ENCODE measurements at regions not wholly inside any gene's neighbourhood (a gene's known extent, or its start where the extent isn't known, plus 50 kb on each side); places are given as distances from the start of the nearest gene placed in this dataset.

DNA sequence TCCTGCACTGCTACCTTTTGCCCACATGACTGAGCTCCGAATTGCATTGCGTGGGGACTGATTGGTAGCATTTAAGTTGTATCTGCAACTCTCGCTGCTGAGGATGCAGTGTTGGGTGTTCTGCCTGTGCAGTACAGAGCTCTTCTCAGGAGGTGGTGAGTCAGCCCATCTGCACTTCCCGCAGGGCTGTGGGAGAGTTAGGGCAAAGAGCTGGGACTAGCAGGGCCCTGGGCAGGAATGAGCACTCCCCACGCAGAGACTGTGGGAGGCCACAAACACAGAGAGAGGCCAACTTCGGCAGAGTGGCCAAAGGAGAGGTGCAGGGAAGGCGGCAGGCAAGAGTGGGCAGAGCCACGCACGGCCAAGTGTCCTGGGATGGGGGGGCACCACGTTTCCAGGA is 244.7 kb downstream of the SIPA1L2 start:
- ATAC-seq (no peak), DNase-seq (ENCODE audit: low spot score) (no peak)
- ChIA-PET CTCF (no interaction called here), POLR2A (no interaction called here)
- Mint-ChIP-seq H3K27ac (no peak overlapping the region), H3K9me3 (no peaks in the 10 kb centered on the region), H3K27me3 (ENCODE audit: low read depth) (peaks cover 11% of the 10 kb centered on the region), H3K4me1 (peaks cover 11% of the 10 kb centered on the region), H3K36me3 (no peaks in the 10 kb centered on the region), H3K4me3 (no peak overlapping the region)
- TF ChIP-seq, protein P1, sequence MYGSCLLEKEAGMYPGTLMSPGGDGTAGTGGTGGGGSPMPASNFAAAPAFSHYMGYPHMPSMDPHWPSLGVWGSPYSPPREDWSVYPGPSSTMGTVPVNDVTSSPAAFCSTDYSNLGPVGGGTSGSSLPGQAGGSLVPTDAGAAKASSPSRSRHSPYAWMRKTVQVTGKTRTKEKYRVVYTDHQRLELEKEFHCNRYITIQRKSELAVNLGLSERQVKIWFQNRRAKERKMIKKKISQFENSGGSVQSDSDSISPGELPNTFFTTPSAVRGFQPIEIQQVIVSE (CRISPR knock-in tag; IDR thresholded peaks at IDR 0.05; ENCODE audit: borderline replicate concordance), result no peak
- TF ChIP-seq SMAD4 (CRISPR knock-in tag; IDR thresholded peaks at IDR 0.05), result no peak
- TF ChIP-seq, protein P2, sequence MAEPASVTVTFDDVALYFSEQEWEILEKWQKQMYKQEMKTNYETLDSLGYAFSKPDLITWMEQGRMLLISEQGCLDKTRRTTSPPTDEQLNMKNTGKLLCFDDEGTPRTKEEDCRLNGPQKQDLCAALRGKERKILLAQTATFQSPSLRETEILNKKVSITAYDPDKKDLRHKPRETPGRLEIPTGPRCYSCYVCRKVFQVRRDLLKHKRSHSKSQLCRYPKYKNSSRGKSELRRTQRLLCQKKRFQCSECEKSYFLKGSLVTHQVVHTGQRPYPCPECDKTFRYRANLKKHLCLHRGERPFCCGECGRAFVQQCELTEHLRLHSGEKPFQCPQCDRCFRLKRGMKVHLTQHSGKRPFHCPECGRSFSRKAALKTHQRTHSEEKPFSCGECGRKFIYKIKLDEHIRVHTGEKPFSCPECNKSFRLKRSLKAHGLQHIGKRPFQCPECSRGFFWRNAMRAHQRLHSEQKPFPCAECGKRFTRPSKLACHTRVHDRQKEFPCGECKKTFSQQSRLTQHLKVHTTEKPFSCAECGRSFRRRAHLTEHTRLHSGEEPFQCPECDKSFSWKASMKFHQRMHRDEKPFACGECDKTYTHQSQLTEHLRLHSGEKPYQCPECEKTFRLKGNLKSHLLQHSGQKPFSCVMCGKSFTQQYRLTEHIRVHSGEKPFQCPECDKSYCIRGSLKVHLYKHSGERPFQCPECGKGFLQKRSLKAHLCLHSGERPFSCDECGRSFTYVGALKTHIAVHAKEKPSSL (CRISPR knock-in tag; conservative IDR thresholded peaks at IDR 0.05), result no peak
- TF ChIP-seq GTF2I (CRISPR knock-in tag; conservative IDR thresholded peaks at IDR 0.05), result no peak
- TF ChIP-seq, protein P3, sequence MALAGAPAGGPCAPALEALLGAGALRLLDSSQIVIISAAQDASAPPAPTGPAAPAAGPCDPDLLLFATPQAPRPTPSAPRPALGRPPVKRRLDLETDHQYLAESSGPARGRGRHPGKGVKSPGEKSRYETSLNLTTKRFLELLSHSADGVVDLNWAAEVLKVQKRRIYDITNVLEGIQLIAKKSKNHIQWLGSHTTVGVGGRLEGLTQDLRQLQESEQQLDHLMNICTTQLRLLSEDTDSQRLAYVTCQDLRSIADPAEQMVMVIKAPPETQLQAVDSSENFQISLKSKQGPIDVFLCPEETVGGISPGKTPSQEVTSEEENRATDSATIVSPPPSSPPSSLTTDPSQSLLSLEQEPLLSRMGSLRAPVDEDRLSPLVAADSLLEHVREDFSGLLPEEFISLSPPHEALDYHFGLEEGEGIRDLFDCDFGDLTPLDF (CRISPR knock-in tag; IDR thresholded peaks at IDR 0.05), result no peak
- TF ChIP-seq, protein P4, sequence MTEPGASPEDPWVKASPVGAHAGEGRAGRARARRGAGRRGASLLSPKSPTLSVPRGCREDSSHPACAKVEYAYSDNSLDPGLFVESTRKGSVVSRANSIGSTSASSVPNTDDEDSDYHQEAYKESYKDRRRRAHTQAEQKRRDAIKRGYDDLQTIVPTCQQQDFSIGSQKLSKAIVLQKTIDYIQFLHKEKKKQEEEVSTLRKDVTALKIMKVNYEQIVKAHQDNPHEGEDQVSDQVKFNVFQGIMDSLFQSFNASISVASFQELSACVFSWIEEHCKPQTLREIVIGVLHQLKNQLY (CRISPR knock-in tag; IDR thresholded peaks at IDR 0.05), result no peak
- TF ChIP-seq NFATC4 (CRISPR knock-in tag; IDR thresholded peaks at IDR 0.05), result no peak
- TF ChIP-seq, protein P5, sequence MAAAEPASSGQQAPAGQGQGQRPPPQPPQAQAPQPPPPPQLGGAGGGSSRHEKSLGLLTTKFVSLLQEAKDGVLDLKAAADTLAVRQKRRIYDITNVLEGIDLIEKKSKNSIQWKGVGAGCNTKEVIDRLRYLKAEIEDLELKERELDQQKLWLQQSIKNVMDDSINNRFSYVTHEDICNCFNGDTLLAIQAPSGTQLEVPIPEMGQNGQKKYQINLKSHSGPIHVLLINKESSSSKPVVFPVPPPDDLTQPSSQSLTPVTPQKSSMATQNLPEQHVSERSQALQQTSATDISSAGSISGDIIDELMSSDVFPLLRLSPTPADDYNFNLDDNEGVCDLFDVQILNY (CRISPR knock-in tag; IDR thresholded peaks at IDR 0.05), result no peak
- no peak for TF ChIP-seq FOXJ3 (CRISPR knock-in tag; IDR thresholded peaks at IDR 0.05; ENCODE audit: borderline replicate concordance)
- no peak for TF ChIP-seq NR3C1 (CRISPR knock-in tag; conservative IDR thresholded peaks at IDR 0.05; ENCODE audit: low read depth)
- no peak for TF ChIP-seq JAZF1 (CRISPR knock-in tag; IDR thresholded peaks at IDR 0.05)
- TF ChIP-seq, protein P6, sequence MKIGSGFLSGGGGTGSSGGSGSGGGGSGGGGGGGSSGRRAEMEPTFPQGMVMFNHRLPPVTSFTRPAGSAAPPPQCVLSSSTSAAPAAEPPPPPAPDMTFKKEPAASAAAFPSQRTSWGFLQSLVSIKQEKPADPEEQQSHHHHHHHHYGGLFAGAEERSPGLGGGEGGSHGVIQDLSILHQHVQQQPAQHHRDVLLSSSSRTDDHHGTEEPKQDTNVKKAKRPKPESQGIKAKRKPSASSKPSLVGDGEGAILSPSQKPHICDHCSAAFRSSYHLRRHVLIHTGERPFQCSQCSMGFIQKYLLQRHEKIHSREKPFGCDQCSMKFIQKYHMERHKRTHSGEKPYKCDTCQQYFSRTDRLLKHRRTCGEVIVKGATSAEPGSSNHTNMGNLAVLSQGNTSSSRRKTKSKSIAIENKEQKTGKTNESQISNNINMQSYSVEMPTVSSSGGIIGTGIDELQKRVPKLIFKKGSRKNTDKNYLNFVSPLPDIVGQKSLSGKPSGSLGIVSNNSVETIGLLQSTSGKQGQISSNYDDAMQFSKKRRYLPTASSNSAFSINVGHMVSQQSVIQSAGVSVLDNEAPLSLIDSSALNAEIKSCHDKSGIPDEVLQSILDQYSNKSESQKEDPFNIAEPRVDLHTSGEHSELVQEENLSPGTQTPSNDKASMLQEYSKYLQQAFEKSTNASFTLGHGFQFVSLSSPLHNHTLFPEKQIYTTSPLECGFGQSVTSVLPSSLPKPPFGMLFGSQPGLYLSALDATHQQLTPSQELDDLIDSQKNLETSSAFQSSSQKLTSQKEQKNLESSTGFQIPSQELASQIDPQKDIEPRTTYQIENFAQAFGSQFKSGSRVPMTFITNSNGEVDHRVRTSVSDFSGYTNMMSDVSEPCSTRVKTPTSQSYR (CRISPR knock-in tag; IDR thresholded peaks at IDR 0.05), result no peak
- TF ChIP-seq, protein P7, sequence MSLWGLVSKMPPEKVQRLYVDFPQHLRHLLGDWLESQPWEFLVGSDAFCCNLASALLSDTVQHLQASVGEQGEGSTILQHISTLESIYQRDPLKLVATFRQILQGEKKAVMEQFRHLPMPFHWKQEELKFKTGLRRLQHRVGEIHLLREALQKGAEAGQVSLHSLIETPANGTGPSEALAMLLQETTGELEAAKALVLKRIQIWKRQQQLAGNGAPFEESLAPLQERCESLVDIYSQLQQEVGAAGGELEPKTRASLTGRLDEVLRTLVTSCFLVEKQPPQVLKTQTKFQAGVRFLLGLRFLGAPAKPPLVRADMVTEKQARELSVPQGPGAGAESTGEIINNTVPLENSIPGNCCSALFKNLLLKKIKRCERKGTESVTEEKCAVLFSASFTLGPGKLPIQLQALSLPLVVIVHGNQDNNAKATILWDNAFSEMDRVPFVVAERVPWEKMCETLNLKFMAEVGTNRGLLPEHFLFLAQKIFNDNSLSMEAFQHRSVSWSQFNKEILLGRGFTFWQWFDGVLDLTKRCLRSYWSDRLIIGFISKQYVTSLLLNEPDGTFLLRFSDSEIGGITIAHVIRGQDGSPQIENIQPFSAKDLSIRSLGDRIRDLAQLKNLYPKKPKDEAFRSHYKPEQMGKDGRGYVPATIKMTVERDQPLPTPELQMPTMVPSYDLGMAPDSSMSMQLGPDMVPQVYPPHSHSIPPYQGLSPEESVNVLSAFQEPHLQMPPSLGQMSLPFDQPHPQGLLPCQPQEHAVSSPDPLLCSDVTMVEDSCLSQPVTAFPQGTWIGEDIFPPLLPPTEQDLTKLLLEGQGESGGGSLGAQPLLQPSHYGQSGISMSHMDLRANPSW (CRISPR knock-in tag; conservative IDR thresholded peaks at IDR 0.05; ENCODE audit: low read depth), result no peak
